NCI-H1092 (cell line): ENCODE measurements at regions not wholly inside any gene's neighbourhood (a gene's known extent, or its start where the extent isn't known, plus 50 kb on each side); places are given as distances from the start of the nearest gene placed in this dataset.

Experiments
- DNase-seq: peaks from one replicate; lab custom pipeline; 2025; lab: John Stamatoyannopoulos, UW

DNA sequence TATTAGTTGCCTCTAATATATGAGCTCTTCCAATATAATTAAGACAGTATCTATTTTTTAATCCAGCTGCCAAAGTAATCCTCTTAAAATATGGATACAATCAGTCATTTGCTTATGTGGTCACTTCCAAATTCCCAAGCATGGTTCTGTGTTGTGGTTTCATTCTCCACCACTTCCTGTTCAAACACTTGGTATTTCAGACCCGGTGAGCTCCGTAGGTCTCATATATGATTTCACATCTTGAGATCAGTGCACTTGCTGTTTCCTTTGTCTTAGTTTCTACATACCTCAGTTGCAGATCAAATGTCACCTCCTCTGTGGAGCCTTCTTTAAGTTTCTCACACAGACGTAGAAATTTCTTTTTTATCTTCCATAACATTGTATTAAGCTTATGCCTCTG is 254.2 kb downstream of the KCNS3 start:
- no peak for DNase-seq

DNA sequence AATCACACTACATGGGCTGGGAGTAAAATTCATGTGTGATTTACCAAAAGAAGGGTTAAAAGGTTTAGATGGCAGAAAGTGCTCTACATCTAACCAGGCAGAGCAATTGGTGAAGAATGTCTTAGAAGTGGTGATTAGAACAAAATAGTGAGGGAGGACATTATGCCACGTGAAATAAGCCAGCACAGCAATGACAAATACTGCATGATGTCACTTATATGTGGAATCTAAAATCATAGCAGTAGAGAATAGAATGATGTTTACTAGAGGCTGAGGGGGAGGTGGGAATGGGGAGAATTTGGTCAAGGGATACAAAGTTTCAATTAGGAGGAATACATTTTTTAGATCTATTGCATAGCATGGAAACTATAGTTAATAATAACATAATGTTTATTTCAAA is 253.3 kb downstream of the KCNS3 start:
- no peak for DNase-seq

DNA sequence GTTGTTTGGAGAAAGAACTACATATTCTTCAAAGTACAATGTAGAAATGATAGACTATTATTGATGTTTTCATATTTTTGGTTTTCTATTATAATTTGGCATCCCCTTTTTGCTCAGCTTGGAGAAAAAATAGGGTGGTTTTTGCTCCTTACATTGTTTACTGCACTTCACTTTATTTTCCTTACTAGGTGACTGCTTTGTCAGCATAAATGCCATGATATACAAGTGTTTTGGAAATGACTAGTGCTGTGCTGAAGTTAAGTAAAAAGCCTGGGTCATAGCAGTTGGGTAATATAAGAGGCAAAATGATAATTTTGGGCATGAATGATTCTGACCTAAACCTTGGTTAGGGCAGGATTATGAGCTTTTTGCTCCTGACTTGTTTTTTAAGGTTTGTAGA is 250.9 kb downstream of the KCNS3 start:
- DNase-seq, result no peak

DNA sequence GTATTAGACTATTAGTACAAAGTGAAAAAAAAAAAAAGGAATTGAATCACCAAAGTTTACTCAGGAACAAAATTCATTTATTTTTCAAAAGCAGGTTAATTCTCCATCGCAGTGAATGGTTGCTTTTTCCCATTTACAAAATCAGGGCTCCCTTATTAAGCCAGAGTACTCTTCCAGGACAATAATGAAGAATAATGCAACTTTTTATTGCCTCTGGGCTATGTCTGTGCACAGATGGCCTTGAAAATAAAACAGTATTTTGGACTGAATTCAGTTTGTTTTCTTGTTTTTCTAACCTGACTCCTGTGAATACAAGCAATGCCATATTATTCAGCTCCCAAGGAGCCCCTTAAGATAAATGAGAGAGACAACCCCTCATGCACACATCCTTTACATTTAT is 246.8 kb downstream of the KCNS3 start:
- DNase-seq, result no peak

DNA sequence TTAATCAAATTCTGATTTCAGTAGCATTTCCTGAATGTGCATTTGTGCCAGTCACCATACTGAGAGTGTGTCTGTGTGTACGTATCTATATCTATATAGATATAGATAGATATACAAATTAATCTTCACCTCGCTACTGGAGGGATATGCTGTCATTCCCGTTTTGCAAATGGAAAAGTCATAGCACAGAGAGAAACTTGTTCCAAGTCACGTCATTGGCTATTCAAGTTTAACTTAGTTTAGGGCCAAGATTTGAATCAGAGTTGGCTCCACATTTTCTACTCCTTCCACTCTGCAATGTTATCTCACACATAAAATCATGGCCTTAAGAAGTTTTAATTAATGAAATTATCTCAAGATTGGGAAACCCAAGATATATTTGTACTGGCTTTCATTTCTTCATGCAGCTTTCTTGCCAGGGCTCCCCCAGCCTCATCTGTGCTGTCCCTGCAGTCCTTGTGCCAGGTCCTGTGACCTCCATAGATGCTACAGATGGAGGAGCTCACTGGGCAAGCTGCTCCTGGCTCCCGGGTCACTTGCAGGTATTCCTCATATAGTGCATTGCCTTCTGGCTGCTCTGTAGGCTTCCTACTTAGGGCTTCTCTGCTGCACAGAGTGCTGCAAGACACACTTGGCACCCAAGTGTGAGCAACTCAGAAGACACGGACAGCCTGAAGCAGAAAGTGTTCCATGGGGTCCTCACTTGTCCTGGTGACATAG is 245.8 kb downstream of the KCNS3 start:
- DNase-seq, result no peak

DNA sequence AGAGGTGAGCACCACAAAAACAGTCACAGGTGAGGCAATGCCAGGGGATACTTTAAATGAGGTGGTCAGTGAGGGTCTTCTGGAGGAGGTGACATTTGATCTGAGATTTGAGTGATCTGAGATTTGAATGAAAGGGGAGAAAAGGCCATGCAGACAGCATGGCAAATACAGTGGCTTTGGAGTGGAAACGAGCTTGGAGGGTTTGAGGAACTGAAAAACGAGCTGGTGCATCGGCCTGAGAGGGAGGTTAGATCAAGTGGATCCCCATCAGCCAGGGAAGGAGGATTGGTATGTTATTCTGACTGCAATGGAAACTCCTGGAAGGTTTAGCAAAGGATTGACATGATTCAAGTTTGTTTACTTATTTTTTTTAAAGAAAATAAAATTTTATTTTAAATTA is 245.1 kb downstream of the KCNS3 start:
- no peak for DNase-seq

DNA sequence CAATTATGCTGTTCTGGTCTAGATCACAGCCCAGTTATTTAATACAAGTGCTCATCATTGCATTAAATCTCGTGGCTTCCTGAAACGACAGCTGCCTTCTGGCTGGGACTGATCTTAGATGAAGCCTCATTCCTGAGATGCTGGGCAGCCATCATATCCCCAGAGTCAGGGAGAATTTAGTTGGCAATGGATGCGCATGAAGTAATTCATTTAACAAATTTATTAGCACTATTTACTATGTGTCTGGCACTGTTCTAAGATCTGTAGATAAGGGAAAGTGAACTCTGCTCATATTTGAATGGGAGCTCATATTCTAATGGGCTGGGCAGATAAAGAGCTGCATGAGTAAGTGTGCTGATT is 244.7 kb downstream of the KCNS3 start:
- no peak for DNase-seq

DNA sequence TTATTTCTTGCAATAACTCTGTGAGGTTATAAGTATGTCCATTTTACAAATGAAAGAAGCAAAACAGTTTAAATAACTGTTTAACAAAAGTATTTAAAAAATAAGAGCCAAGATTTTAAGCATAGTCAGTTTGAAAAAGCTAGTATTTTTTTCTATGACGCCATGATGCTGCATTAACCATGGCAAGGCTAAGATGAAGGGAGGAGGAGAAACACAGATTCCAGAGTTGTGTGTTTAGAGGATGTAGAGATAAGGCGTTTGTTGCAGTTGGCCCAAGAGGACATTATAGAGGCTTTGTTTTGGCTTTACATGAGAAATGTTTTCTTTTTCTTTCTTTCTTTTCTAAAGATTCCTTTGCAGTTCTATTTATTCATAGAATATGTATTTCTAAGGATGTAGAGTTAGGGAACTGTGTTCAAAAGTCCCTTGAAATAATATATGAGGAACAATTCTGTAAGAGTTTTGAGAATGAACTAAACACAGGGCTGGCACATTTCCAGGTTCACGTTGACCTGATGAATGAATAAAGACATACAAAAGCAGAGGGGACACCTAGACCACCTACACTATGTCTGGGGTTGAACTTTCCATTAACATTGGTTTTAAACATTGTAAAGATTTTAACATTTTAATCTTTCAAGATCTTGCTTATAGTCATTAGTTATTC is 244.2 kb downstream of the KCNS3 start:
- no peak for DNase-seq

DNA sequence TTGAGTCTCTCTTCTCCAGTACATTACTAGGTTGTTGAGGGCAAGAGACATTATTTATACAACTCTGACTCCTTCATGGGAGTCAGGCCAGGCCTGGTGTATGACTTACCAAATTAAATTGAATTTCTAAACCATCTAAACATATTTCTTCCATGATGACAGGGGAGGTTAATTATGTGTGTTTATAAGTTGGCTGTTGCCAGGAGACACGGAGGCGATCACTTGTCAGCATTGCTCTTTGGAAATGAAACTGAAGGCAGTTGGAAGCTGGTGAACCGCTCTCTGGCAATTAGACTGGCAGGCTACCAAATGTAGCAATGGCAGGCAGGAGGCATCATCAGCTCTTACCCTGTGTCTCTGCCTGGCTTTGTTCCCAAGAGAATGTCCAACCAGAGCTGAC is 241.4 kb downstream of the KCNS3 start:
- no peak for DNase-seq

DNA sequence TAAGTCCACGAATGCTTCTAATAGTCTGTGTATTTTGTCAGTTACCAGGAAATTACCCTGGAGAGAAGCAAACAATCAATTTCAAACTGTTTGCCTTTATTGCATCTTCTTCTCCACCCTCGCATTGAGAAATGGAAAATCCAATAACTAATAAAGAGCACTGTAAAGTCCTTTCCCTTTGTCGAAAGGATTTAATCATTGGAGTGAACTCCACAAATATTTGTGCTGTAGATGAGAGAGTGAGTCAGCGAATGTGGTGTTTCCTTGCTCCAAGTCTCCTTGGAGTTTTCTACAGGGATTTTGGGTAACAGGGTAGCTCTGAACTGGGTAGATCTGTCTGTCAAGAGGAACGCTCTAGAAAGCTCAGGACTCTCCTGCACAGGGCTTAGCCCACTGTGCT is 240.2 kb downstream of the KCNS3 start:
- no peak for DNase-seq

DNA sequence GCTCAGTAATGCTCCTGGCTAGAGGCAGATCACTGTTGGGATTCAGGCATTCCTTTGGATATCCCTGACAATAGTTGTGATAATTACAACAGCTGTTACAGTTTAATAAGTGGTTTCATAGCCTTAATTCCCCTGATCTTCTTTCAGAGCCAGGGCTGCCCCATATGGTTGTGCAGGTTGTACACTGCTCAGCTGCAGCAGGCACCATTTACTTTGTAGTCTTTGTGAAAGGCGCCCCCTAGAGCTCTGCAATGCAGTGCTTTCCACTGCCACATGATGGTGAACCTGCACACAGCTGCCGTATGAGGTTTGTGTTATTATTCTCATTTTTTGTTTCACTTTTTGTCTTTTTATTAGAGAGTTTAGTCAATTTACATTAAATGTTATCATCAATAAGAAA is 239.1 kb downstream of the KCNS3 start:
- DNase-seq, result no peak

DNA sequence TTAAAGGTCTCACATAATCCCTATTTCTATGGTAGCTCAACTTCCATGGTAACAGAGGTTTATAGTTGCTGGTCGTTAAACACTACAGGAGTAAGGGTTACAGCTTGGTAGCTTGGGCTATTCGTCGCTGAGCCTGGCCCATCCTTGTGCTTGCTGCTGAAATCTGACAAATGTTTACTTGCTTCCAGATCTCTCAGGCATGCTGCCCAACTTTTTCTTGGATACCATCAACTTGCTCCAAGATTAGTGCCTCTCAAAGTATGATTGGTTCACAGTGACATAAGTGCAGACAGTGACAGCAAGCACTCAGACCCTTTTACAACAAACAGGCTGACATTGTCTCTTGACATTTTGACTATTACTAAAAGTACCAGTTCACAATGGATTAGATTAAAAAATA is 231.8 kb downstream of the KCNS3 start:
- no peak for DNase-seq

DNA sequence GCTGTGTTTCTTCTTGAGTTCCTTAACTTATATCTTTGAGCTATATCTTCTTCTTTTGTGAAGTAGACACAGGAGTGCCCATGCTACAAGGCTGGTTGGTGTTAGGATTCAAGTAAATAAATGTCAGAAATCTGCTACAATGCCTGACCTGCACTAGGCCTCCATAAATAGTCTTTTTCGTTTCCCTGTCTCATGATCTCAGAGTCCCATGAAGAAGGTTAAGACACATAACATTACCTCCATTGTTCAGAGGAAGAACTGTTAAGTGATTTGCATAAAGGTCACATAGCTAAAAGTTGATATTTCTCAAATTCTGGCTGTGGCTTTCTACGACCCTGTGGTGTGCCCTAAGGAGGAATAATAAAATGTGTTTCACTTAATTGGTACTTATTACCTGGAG is 228.4 kb downstream of the KCNS3 start:
- no peak for DNase-seq

DNA sequence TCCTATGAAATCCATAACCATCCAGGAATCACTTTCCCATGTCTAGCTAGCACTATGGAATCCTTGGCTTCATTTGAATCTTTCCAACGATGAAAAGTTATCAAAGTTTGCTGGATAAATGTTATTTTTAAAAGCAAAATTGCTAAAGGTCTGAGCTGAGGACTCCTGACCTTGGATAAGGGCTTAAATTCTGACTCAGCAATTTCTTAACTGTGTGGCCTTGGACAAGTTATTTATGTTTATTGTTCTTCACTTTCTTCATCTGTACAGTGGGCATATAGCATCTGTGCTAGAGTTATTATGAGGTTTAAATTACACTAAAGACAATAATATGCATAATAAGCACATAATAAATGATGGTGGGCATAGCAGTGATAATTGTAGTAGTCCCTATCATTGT is 227.5 kb downstream of the KCNS3 start:
- no peak for DNase-seq

DNA sequence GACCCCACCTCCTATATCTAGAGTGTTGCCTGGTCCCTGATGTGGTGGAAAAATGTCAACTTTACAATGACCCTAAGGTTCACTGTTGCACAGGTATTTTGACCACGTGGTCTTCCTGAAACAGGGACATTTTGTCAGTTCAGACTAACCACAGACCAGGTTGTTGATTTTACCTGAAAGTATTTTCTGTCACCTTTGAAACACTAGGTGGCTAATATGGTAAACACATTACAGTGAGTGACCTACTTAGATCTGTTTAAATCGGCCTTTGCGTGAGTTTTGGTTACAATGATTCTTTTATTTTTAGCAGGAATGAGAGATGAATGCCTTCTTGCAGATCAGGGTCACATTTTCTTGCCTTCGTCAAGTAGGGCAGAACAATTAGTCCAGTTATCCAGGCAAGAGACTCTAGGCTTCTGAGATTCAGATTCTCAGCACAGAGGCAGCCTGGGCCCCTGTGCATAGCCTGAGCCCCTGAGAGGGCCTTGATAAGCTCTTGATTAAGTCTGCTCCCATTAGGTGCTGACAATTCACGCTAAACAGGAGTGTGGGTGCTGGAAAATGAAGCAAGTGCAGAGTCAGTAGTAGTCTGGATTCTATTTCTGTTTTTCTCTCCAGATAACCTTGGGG is 226.2 kb downstream of the KCNS3 start:
- no peak for DNase-seq

DNA sequence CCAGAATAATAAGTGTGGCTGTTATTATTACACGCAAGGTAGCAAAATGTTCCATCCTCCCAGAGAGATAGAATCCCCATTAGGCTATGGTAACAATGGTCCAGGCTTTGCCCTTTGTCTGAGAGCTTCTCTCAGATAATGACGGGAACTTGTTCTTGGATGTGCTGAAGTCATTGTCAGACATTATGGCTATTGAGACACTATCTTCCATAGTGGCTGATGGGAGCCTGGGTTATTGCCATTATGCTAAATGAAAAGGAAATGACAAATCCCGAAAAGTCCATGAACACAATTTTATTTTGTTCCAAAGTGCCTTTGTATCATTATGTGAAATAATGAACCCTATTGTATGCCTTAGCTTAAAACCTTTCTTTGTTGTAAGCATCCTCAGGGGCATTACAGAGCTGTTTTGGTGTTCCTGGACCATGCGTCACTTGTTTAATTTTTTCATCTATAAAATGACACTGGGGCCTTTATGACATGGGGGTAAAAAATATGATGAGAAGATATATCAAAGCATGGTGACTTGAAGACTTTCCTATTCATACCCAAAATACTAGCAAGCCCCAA is 218.5 kb downstream of the KCNS3 start:
- DNase-seq, result no peak

DNA sequence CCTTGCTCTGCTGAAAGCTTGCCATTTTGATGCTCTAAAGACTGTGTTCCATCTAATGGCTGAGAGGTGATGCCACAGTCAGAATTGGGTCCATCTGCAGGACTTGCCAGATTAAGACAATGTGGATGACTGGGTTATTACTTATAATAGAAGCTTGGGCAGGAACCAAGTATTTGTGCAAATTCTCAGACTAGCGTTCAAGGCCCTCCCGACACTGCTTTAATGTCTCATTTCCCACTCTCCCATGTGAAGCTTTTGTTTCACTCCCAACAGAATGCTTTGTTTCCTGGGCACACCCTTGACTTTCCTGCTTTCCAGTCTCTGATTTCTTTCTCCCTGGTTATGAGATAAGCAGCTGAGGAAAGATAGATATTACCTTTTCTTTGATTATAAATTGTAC is 215.8 kb downstream of the KCNS3 start:
- no peak for DNase-seq

DNA sequence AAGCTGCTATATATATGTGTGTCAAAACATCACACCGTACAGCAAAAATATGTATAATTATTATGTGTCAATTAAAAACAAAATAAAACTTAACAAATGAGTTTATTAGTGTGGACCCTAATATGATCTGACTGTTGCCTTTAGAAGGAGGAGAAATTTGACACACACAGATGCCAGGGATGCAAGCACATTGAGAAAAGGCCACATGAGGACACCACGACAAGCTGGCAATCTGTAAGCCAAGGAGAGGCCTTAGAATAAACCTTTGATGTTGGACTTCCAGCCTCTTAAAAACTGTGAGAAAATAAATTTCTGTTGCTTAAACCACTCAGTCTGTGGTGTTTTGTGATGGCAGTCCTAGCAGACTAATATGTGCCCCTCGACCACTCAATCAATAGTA is 214.7 kb downstream of the KCNS3 start:
- no peak for DNase-seq

DNA sequence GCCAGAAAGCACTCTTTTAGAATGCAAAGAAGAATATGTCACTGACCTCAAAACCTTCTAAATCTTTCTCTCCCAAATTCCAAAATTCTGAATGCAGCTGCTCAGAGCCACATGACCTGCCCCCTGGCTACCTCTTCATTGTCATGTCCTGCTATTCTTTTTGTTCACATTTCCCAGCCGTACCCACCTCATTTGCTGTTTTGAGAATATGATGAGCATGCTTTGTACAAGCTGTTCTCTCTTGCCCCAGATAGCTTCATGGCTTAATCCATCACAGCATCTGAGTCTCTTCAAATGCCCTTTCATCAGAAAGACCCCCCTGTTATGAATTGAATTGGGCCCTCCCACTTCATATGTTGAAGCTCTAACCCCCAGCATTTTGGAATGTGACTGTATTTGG is 214.3 kb downstream of the KCNS3 start:
- DNase-seq, result no peak

DNA sequence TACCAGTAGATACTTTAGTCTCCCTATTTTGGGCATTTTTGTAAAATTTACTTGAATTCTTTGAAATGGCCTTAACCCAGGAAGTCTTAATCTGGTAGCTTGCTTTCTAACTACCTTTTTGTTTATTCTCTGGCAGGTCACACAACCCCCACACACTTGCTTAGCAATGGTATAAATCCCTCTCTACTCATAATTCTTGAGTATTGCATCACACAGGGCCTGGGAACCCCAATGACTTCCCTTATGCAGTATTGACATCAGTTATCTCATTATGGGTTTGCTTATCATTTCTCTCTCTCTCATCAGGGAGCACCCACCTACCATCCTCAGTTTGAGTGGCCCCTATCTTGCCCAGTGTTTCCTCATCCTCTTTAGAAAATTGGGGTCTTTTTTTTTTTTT is 207.1 kb downstream of the KCNS3 start:
- no peak for DNase-seq

DNA sequence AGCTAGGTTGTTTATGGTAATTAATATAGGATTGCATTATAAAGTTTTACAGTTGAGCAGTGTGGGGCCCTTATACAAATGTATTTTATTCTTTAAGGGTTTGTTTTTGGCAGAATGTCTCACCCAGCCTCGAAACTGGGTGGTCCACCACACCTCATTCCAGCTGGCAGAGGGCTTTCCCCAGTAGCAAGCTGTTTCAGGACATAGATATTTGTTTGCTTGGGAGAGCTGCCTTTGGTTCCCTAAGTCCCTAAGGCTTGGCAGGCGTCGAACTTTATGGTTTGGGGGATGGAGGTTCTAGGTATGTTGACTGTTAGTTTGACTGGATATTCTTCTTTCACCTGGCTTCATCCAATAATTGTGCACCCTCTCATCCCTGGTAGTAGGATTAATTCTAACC is 205.9 kb downstream of the KCNS3 start:
- no peak for DNase-seq

DNA sequence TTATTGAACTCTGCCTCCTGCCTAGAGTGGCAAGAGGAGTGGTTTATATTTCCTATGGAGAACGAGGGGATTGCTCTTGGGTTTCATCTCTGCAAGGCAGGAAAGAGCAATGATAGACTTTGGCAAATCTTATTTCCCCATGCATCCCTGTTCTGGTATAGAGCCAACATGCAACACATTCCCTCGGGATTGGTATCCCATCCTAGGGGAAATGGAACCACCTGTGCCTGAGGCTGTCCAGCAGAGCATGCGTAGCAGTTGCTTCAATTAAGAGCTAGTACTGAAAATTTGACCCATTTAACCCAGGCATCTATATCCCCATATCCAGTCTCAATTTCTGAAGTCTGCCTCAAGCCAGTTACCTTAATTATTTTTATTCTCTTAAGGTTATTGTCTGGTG is 205.3 kb downstream of the KCNS3 start:
- no peak for DNase-seq

DNA sequence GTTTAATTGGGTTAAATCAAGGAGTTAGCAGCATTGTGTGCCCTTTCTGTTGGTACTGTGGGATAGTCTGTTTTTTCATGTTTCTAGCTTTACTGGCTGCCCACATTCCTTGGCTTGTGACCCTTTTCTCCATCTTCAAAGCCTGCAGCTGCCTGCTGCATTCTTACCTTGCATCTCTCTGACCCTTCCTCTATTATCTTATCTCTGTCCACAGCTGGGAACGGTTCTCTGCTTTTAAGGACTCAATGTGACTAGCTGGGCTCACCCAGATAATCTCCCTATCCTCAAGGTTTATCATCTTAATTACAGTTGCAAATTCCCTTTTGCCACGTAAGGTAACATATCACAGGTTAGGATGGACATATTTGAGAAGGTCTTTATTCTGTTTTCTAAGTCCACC is 199.7 kb downstream of the KCNS3 start:
- no peak for DNase-seq
